Tibial artery (tissue), 4 donors: ENCODE measurements at regions not wholly inside any gene's neighbourhood (a gene's known extent, or its start where the extent isn't known, plus 50 kb on each side); places are given as distances from the start of the nearest gene placed in this dataset.

Experiments used
- DNase-seq, 2 donors: peaks; one replicate each; pipeline ENCODE4 v3.0.0-alpha.2; 2019
- H3K27ac ChIP-seq, 2 donors: fragments of 200-600 bp; sonication (generic) in 1 of 2; 1 replicate in 1 of 2; 2 replicates in 1 of 2; pipeline ENCODE4 v1.5.1; 2018 to 2019; ENCODE audit warnings: mild to moderate bottlenecking in 1 of 2
- H3K27me3 ChIP-seq, 2 donors: fragments of 200-600 bp; sonication (generic) in 1 of 2; one replicate each; pipeline versions ENCODE4 v1.5.1 to v1.6.0; 2016 to 2019
- H3K36me3 ChIP-seq, 3 donors: fragments of 200-600 bp; sonication (generic) in 2 of 3; one replicate each; pipeline ENCODE4 v1.5.1; 2016 to 2019; ENCODE audit warnings: mild to moderate bottlenecking in 2 of 3
- H3K4me1 ChIP-seq, 4 donors: fragments of 200-600 bp; sonication (generic) in 2 of 4; 1 replicate in 3 of 4; 2 replicates in 1 of 4; pipeline ENCODE4 v1.5.1; 2016 to 2019
- H3K4me3 ChIP-seq, 2 donors: fragments of 200-600 bp; sonication (generic) in 1 of 2; 1 replicate in 1 of 2; 2 replicates in 1 of 2; pipeline ENCODE4 v1.5.1; 2018 to 2019; ENCODE audit warnings: mild to moderate bottlenecking in 2 of 2
- H3K9me3 ChIP-seq, 3 donors: fragments of 200-600 bp; sonication (generic) in 1 of 3; one replicate each; pipeline ENCODE4 v1.5.1; 2016 to 2019
- CTCF ChIP-seq, 2 experiments: fragments of 200-600 bp in 1 of 2; fragments of 450-650 bp in 1 of 2; IDR thresholded peaks; one replicate each; pipeline ENCODE4 v1.5.1; 2017 to 2019; ENCODE audit warnings: antibody characterized with exemption in 2 of 2, mild to moderate bottlenecking in 1 of 2, moderate library complexity in 1 of 2
- intact Hi-C: fragments of 100-400 bp; cut with DNase I; formaldehyde crosslinking; loops from one replicate; pipeline ENCODE4 v1.15.0; 2023; ENCODE audit warnings: low total_unique reads

- Histone ChIP-seq H3K27ac (no peak overlapping the region), H3K4me3 (no peak overlapping the region), H3K9me3 (peaks cover 0 to 11% (median 10%) of the 10 kb centered on the region in 3 donors), H3K36me3 (peaks cover 0 to 3% (median 0%) of the 10 kb centered on the region in 3 donors), H3K27me3 (no peaks in the 10 kb centered on the region), H3K4me1 (no peaks in the 10 kb centered on the region)
- intact Hi-C loops, result no loop called here
- no peak for TF ChIP-seq CTCF (IDR thresholded peaks at IDR 0.05)
- no peak for DNase-seq
Measured at GRCh38 chr5:37962389-37962788, 122.5 kb upstream of the GDNF start.

GRCh38 chr5:37957218-37957617, 117.4 kb upstream of the GDNF start:
- intact Hi-C loops, result no loop called here
- Histone ChIP-seq H3K4me3 (no peak overlapping the region), H3K36me3 (peaks cover 0 to 3% (median 0%) of the 10 kb centered on the region in 3 donors), H3K27me3 (peaks cover 0 to under 1% of the 10 kb centered on the region in 2 donors), H3K4me1 (no peaks in the 10 kb centered on the region), H3K9me3 (peaks cover 0 to 11% (median 10%) of the 10 kb centered on the region in 3 donors), H3K27ac (no peak overlapping the region)
- no peak for DNase-seq
- no peak for TF ChIP-seq CTCF (IDR thresholded peaks at IDR 0.05)

GRCh38 chr5:37955748-37956147, 115.9 kb upstream of the GDNF start:
- H3K36me3 ChIP-seq, result peaks cover 0 to 3% (median 0%) of the 10 kb centered on the region in 3 donors
- DNase-seq, result no peak
- no peaks in the 10 kb centered on the region for H3K4me1 ChIP-seq
- H3K27ac ChIP-seq, result no peak overlapping the region
- peaks cover 0 to 11% (median 10%) of the 10 kb centered on the region in 3 donors for H3K9me3 ChIP-seq
- intact Hi-C loops, result no loop called here
- H3K27me3 ChIP-seq, result peaks cover 0 to 5% of the 10 kb centered on the region in 2 donors
- H3K4me3 ChIP-seq, result no peak overlapping the region
- TF ChIP-seq CTCF (IDR thresholded peaks at IDR 0.05), result no peak

- H3K4me3 ChIP-seq, result no peak overlapping the region
Measured at GRCh38 chr5:37954561-37954960, 114.7 kb upstream of the GDNF start.

GRCh38 chr5:37951946-37952721, 112.3 kb upstream of the GDNF start:
- TF ChIP-seq CTCF (IDR thresholded peaks at IDR 0.05), result no peak
- no peak overlapping the region for H3K27ac ChIP-seq

More at GRCh38 chr5:37954561-37954960, 114.7 kb upstream of the GDNF start:
- Histone ChIP-seq H3K9me3 (peaks cover 0 to 11% (median 10%) of the 10 kb centered on the region in 3 donors), H3K36me3 (peaks cover 0 to 1% (median 0%) of the 10 kb centered on the region in 3 donors), H3K4me1 (no peaks in the 10 kb centered on the region), H3K27me3 (peaks cover 0 to 5% of the 10 kb centered on the region in 2 donors), H3K27ac (no peak overlapping the region)
- TF ChIP-seq CTCF (IDR thresholded peaks at IDR 0.05), result no peak
- no peak for DNase-seq
- intact Hi-C loops, result no loop called here

More at GRCh38 chr5:37951946-37952721, 112.3 kb upstream of the GDNF start:
- no peak overlapping the region for H3K4me3 ChIP-seq
- peaks cover 0 to 5% of the 10 kb centered on the region in 2 donors for H3K27me3 ChIP-seq
- no peaks in the 10 kb centered on the region for H3K9me3 ChIP-seq
- H3K36me3 ChIP-seq, result no peaks in the 10 kb centered on the region
- no peaks in the 10 kb centered on the region for H3K4me1 ChIP-seq
- no peak for DNase-seq
- intact Hi-C loops, result no loop called here
